CD4-positive, alpha-beta T cell treated with Interleukin-1 beta for 1 hour (primary cell): ENCODE measurements at regions not wholly inside any gene's neighbourhood (a gene's known extent, or its start where the extent isn't known, plus 50 kb on each side); places are given as distances from the start of the nearest gene placed in this dataset.

ENCODE experiments used
- DNase-seq, 2 donors: peaks; one replicate each; pipeline ENCODE4 v3.0.0-alpha.2; 2020 to 2022

DNA sequence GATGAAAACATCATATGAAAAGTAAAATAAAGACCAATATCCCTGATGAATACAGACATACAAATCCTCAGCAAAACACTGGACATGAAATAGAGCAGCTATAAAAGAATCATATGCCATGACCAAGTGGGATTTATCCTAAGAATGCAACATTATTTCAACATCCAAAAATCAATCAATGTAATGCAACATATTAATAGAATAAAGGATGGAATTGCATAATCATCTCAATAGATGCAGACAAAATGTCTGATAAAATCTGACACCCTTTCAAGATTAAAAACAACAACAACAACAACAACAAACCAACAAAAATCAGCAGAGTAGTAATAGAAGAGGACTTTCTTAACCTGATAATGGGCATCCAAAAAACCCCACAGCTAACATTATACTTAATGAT, 63.8 kb upstream of the IL1R1 start:
- DNase-seq, result no peak

DNA sequence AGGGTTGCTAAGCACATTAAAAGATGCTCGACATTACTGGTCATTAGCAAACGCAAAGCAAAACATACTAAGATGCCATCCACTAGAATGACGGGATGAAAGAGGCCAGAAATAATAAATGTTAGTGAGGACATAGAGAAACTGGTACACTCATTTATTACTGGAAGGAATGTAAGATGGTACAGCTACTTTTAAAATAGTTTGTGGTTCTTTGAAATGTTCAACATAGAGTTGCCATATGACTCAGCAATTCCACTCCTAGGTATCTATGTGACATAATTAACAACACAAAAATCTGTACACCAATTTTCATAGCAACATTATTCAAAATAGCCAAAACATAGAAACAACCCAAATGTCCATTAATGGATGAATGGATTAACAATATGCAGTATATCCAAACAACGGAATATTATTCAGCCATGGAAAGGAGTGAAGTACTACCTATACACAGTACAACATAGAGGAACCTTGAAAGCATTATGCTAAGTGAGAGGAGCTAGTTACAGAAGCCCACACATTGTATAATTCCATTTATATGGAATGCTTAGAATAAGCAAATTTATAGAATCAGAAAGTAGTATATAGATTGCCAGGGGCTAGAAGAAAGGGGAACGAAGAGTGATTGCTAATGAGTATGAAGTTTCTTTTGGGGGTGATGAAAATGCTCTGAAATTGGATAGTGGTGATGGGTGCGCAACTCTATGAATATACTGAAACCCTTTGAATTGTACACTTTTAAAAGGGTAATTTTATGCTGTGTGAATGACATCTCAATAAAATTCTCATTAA, 61.9 kb upstream of the IL1R1 start:
- no peak for DNase-seq

DNA sequence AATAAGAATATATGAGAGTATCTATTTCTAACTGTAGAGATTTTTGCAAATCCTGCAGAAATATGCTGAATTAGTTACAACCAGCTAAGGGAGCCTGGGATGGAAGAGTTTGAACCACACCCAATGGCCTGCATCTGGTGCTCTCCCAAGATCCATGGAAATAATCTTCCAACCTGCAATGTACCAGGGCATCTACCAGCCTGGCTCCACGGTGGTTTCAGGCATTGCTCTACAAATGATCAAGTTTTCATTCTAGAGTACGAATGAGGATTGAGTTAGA, 61.4 kb upstream of the IL1R1 start:
- no peak for DNase-seq

DNA sequence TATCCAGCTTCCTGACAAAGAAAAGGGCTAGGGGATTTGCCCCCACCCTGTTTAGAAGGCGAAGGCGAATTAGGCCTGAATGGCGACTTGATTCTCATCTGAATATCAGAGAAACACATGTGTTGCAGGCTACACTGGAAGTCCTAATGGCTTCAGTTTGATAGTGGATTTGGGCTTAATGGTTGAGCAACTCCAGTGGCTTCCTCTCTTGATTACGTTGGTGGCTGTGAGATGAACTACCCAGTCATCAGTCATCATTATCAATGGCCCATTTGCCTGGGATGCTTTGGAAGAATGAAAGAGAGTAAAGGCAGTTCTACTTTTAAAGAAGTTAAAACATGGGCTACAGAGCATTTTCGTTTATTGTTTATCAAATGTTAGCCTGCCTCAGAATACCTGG, 60.9 kb upstream of the IL1R1 start:
- no peak for DNase-seq

DNA sequence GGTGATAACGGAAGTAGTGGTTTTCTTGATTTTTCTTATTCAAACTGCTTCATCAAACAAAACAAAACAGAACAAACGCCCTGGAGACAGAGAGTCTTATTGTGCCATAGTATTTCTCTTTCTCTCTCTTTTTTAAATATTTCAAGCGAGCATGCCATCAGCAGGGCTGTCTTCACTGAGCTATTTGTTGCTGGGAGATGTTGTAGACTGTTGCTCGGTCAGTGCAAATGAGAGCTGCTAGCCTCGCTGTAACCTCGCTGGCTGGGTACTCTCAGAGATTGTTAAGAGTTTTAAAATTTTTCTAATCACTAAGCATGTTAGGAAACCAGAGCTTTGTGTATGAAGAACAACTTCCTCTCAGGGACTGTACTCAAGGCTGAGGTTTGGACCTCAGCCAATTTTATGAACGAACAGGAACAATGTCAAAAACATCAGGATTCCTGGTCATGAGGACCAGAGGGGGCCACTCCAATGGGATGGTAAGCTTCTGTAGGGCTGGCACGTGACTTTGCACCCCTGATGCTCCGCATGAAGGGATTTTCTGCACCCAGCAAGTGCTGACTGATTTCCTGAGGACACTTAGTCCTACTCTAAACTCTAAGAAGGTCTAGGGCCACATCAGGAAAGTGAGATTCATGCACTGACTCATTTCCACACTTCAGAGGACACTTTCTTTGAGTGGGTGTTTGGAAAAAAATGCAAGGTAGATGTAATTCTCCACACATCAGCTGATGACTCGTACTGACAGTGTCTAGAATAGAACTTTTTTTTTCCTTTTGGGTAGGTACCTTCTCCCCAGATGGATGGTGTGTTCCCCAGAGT, 59.8 kb upstream of the IL1R1 start:
- DNase-seq, result peak; percentile 36 to 45

DNA sequence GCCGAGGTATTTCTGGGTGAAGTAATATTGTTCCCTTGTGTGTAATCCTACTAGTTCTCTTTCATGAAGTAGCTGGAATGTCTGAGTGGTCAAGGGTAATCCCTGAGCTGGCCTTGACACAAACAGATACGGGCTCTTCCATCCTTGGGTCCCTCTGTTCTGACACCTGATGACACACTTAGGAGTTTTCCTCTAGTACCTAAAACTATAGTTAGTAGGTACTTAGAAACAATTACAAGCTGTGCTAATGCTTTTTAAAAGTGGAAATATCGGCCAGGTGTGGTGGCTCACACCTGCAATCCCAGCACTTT, 59.2 kb upstream of the IL1R1 start:
- no peak for DNase-seq

GRCh38 chr2:102084651-102085050, 57.9 kb upstream of the IL1R1 start:
- DNase-seq, result no peak

DNA sequence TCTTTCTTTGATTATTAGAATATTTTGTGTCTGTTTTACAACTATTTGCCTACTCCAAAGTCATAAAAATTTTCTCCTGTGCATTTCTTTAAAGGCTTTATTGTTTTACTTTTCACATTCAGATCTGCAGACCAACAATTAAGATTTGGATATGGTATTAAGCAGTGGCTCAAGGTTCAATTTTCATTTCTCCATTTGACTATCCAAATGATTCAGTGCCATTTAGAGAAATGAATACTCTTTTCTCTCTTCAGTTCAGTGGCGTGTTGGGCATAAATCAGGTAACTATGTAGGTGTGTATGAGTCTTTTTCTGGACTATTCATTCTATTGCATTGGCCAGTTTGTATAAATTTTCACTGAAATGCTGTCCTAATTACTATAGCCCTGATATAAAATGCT, 57.3 kb upstream of the IL1R1 start:
- no peak for DNase-seq

GRCh38 chr2:102086150-102086872, 56.2 kb upstream of the IL1R1 start:
- no peak for DNase-seq

- no peak for DNase-seq
Observed at GRCh38 chr2:102091121-102091520, 51.4 kb upstream of the IL1R1 start.

DNA sequence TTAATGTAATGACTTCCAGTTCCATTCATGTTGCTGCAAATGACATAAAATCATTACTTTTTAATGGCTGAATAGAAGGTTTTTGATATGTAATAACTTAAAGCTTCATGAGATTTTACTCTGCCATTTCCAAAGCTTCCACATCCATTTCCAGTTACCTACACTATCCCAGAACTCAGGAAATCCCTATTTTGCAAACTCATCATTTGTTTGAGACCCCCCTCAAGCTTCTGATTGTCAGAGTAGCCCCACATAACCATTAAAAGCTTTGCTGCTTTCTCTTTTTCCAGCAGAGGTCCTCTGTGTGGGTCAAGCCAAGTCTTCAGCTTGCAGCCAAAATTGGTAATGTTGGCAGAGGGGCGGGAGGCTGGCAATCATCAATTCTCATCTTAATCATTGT, 50.6 kb upstream of the IL1R1 start:
- no peak for DNase-seq

GRCh38 chr2:102092535-102092934, 50.0 kb upstream of the IL1R1 start:
- DNase-seq, result no peak
